NCI-H226 (cell line): ENCODE measurements at regions not wholly inside any gene's neighbourhood (a gene's known extent, or its start where the extent isn't known, plus 50 kb on each side); places are given as distances from the start of the nearest gene placed in this dataset.

ENCODE experiments used
- DNase-seq: peaks from one replicate; pipeline ENCODE4 v3.0.0-alpha.2; 2015

DNA sequence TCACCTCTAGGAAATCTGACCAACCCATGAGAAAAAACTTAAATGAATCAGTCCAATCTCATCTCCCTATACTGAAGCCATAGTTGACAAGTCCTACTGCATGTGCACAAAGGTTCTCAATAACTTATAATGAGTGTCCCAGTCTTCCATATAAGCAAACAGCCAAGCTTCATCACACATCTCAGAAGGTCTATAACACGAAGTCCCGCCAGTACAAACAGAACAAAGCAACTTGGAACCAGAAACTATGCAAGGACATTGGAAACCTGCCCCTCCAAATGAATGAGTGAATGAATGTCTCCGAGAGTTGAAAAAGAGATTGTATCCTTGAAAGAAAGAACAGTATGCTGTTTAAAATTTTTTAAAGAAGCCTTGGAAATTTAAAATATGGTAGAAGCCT, 53.6 kb upstream of the IPO9 start:
- DNase-seq, result no peak

DNA sequence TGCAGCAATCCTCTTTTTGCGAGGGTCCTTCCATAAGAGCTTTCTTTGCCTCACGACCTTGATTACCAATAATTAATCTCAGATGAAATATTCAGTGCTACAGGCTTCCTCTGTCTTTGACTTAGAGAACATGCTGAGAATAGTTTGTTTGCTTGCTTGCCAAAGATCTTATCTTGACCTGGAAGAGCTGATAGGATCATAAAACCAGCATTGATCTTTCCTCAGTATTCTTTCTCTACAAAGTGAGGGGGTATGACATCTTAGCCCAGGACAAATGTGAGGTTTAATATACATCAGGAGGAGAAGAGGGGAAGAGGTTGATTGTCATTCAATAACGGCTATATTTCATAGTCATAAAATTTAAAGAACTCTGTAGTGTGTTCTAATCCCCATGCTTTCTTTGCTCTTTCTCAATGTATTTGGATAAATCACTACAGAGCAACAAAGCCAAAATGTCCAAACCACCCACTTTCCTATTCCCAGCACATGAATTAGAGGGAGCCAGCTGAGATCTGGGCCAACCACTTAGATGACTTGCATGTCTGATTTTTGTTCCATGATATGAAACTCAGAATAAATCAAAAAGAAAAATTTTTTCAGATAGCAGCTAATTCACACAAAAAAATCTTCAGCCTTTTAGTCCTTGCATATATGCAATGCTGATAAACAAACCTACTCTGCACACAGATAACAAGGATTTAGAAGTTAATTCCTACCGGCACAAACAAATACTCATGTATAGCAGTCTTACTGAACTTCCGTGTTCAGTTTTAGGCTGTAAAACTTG, 50.5 kb upstream of the IPO9 start:
- no peak for DNase-seq
